ENCODE measurements at regions not wholly inside any gene's neighbourhood (a gene's known extent, or its start where the extent isn't known, plus 50 kb on each side); places are given as distances from the start of the nearest gene placed in this dataset.

DNA sequence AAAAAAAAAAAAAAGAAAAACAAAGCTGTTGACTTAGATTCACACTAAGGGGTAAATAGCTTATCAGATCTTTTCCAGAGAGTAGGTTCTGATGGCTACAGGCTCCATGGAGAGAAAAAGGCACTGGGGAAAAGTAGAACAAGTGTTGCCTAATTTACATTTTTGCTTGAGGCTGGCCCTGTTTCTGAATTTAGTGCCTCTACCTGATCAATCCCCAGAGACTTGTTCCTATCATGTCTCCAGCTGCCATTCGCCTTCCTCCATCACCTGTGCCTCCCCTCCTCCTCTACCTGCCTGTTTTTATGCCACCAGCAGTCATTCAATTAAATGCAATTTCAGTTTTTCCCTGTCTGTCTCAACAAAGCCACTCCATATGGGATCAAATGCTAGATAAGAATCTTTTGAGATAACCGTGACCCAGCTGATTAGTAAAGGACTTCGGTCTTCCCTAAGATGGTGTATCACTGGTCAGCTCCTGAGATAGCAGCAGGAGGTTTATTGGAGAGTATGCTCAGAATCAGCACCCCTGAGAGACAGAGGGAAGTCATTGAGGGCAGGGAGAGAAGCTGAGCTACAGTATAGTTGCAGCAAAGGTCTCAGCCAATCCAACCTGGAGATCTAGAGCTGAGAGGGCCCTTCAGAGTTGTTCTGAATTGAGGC is 88.1 kb upstream of the GADL1 start:
- H3K4me1 ChIP-seq, result peaks cover 0 to 4% (median 0%) of the 10 kb centered on the region in 3 donors
- TF ChIP-seq, protein P1, sequence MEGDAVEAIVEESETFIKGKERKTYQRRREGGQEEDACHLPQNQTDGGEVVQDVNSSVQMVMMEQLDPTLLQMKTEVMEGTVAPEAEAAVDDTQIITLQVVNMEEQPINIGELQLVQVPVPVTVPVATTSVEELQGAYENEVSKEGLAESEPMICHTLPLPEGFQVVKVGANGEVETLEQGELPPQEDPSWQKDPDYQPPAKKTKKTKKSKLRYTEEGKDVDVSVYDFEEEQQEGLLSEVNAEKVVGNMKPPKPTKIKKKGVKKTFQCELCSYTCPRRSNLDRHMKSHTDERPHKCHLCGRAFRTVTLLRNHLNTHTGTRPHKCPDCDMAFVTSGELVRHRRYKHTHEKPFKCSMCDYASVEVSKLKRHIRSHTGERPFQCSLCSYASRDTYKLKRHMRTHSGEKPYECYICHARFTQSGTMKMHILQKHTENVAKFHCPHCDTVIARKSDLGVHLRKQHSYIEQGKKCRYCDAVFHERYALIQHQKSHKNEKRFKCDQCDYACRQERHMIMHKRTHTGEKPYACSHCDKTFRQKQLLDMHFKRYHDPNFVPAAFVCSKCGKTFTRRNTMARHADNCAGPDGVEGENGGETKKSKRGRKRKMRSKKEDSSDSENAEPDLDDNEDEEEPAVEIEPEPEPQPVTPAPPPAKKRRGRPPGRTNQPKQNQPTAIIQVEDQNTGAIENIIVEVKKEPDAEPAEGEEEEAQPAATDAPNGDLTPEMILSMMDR (IDR thresholded peaks at IDR 0.05), result no peak
- WGBS, 2 donors (ENCODE audit: low coverage in 1 of 2), result 94% methylated on average over 3 of the region's 3 CpGs; no CpG with 5 or more reads in 1 of the 2 donors
- no peaks in the 10 kb centered on the region for H3K9me3 ChIP-seq
- no peak overlapping the region for H3K27ac ChIP-seq
- H3K4me3 ChIP-seq, result no peak overlapping the region
- no peaks in the 10 kb centered on the region for H3K36me3 ChIP-seq
- no peak for ATAC-seq
- H3K27me3 ChIP-seq, result no peaks in the 10 kb centered on the region

DNA sequence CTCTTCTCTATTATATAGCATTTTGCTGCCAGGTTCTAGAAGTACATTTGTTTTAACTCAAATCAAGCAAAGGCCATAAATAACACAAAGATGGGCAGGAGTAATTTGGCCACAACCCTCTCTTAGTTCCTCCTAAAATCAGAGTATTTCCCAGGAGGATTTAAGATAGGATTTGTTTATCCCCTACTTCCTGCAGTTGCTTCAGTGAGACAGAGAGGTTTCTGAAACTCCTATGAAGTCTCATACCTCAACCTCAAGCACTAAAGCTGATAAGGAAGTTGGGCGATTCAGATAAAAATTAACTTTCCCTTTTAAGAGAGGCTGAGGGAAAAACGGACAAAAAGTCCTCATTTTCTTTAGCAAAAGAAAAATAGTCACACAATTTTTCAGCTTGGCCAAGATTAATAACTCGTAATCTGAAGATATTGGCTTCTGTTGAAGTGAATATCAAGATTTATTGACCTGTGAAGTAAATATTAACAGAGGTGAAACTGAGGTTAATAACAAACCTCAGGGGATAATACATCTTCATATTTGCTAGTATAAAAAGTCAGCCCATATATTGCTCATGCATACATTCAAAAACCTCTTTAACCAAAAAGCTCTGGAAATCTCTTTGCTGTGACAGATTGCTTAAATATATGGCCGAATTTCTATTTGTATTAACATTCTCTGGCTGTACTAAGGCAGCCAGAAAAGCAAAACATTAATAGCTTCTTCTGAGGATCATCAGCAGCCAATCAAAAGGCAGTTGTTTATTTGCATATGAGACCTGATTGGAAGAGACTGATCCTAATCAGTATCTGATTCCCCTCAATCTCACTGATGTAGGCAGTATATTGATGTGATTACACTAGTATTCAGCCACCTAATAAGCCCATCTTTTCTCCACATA is 90.6 kb upstream of the GADL1 start:
- H3K4me3 ChIP-seq, result no peak overlapping the region
- H3K4me1 ChIP-seq, result peaks cover 0 to 4% (median 0%) of the 10 kb centered on the region in 3 donors
- no peaks in the 10 kb centered on the region for H3K36me3 ChIP-seq
- TF ChIP-seq, protein P1 (IDR thresholded peaks at IDR 0.05), result no peak
- TF ChIP-seq EP300 (IDR thresholded peaks at IDR 0.05) (no peak), POLR2A (IDR thresholded peaks at IDR 0.05) (no peak), POLR2AphosphoS5 (IDR thresholded peaks at IDR 0.05) (no peak)
- no peaks in the 10 kb centered on the region for H3K27me3 ChIP-seq
- WGBS, 2 donors (ENCODE audit: low coverage in 1 of 2), result 50 to 60% methylated on average over 2 to 4 of the region's 4 CpGs
- ATAC-seq, result no peak
- no peaks in the 10 kb centered on the region for H3K9me3 ChIP-seq
- no peak overlapping the region for H3K27ac ChIP-seq

DNA sequence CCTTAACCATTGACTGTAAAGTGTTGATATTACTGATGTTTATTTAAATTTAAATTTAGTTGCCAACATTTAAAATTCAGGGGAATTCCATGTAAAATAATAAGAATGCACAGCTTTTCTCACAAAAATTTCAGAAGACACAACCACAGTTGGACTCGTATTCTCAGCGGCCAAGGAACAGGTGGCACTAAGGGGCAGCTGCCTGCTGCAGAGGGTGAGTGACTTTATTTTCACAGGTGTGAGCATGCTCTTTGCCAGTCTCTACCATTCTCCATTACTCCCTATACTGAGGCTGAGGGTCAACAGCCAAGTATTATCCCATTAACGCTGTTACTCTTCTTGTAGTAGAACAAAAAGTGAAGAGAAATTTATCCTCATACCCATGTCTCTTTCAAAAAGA is 92.1 kb upstream of the GADL1 start:
- H3K4me3 ChIP-seq, result no peak overlapping the region
- H3K27ac ChIP-seq, result no peak overlapping the region
- no peaks in the 10 kb centered on the region for H3K27me3 ChIP-seq
- ATAC-seq, result no peak
- no peaks in the 10 kb centered on the region for H3K9me3 ChIP-seq
- TF ChIP-seq POLR2A (IDR thresholded peaks at IDR 0.05), result no peak
- TF ChIP-seq, protein P1 (IDR thresholded peaks at IDR 0.05), result no peak
- TF ChIP-seq POLR2AphosphoS5 (IDR thresholded peaks at IDR 0.05), result no peak
- no peak for TF ChIP-seq EP300 (IDR thresholded peaks at IDR 0.05)
- H3K4me1 ChIP-seq, result peaks cover 0 to 4% (median 0%) of the 10 kb centered on the region in 3 donors
- no peaks in the 10 kb centered on the region for H3K36me3 ChIP-seq
- 93 to 100% methylated on average over 2 to 3 of the region's 3 CpGs for WGBS, 2 donors (ENCODE audit: low coverage in 1 of 2)

DNA sequence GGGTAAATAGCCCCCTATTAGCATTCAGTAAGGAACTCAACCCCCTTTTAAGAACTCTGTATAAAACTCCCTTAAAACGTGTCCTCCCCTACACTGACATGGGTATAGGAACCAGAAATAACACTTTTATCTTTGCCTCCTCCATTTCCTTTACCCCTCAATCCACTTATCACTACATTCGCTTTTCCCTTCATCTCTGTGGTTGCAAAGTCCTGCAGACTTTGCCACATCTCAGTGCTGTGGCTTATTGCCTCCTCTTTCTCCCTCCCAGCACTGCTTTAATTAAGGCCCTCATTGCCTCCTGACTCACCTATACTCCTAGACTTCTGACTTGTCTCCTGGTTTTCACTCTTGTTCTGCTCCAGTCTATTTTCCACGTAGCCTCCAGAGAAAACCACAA is 94.3 kb upstream of the GADL1 start:
- WGBS, 2 donors (ENCODE audit: low coverage in 1 of 2), result 71 to 100% methylated on average over 2 to 3 of the region's 3 CpGs
- no peak overlapping the region for H3K4me3 ChIP-seq
- H3K9me3 ChIP-seq, result no peaks in the 10 kb centered on the region
- no peaks in the 10 kb centered on the region for H3K36me3 ChIP-seq
- no peak overlapping the region for H3K27ac ChIP-seq
- ATAC-seq, result no peak
- no peaks in the 10 kb centered on the region for H3K27me3 ChIP-seq
- H3K4me1 ChIP-seq, result peaks cover 0 to 4% (median 0%) of the 10 kb centered on the region in 3 donors
- TF ChIP-seq EP300 (IDR thresholded peaks at IDR 0.05) (no peak), POLR2AphosphoS5 (IDR thresholded peaks at IDR 0.05) (no peak), POLR2A (IDR thresholded peaks at IDR 0.05) (no peak)
- TF ChIP-seq, protein P1 (IDR thresholded peaks at IDR 0.05), result no peak
